ENCODE measurements at regions not wholly inside any gene's neighbourhood (a gene's known extent, or its start where the extent isn't known, plus 50 kb on each side); places are given as distances from the start of the nearest gene placed in this dataset.

DNA sequence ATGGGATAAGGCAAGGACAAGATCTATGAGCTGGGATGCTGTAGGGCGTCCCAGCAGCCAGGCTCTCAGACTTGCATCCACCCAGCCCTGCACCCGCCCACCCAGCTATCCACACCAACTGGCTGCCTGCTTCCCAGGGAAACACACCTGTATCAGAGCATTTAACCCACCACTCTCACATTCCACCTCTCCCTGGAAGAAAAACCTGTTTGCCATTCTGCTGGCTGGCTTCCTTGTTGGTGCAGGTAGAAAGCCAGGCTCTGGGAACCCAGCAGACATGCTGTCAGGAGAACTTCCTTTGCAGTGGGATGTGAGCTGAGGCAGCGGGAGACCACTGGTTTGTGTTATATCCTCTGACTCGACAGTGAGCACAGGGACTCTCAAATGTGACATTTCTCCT lies 67.0 kb downstream of the FAM241B start:
- Mint-ChIP-seq H3K4me1 (ENCODE audit: low read depth) (peaks cover 12% of the 10 kb centered on the region), H3K4me3 (no peak overlapping the region), H3K9me3 (no peaks in the 10 kb centered on the region), H3K36me3 (ENCODE audit: low read depth) (no peaks in the 10 kb centered on the region), H3K27ac (no peak overlapping the region), H3K27me3 (ENCODE audit: insufficient read depth) (peaks cover 43% of the 10 kb centered on the region)
- TF ChIP-seq, protein P1, sequence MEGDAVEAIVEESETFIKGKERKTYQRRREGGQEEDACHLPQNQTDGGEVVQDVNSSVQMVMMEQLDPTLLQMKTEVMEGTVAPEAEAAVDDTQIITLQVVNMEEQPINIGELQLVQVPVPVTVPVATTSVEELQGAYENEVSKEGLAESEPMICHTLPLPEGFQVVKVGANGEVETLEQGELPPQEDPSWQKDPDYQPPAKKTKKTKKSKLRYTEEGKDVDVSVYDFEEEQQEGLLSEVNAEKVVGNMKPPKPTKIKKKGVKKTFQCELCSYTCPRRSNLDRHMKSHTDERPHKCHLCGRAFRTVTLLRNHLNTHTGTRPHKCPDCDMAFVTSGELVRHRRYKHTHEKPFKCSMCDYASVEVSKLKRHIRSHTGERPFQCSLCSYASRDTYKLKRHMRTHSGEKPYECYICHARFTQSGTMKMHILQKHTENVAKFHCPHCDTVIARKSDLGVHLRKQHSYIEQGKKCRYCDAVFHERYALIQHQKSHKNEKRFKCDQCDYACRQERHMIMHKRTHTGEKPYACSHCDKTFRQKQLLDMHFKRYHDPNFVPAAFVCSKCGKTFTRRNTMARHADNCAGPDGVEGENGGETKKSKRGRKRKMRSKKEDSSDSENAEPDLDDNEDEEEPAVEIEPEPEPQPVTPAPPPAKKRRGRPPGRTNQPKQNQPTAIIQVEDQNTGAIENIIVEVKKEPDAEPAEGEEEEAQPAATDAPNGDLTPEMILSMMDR (IDR thresholded peaks at IDR 0.05), result no peak
- DNase-seq, result no peak

DNA sequence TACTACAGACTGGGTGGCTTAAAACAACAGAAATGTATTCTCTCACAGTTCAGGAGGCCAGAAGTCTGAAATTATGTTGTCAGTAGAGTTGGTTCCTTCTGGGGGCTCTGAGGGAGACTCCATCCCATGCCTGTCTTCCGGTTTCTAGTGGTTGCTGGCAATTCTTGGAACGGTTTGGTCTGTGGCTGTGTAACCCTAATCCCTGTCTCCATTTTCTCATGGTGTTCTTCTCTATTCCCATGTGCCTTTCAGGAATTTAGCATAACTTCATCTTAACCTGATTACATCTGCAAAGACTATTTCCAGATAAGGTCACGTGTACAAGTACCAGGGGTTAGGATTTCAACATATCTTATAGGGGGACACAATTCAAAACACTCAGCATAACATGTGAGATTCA lies 73.2 kb downstream of the FAM241B start:
- H3K9me3 Mint-ChIP-seq, result no peaks in the 10 kb centered on the region
- H3K27ac Mint-ChIP-seq, result peak overlapping the region; percentile 31; the same call in 1 of the 2 replicates
- H3K4me3 Mint-ChIP-seq, result no peak overlapping the region
- peaks cover 29% of the 10 kb centered on the region for H3K27me3 Mint-ChIP-seq (ENCODE audit: insufficient read depth)
- DNase-seq, result no peak
- H3K4me1 Mint-ChIP-seq (ENCODE audit: low read depth), result peaks cover 20% of the 10 kb centered on the region
- TF ChIP-seq, protein P1 (IDR thresholded peaks at IDR 0.05), result no peak
- no peaks in the 10 kb centered on the region for H3K36me3 Mint-ChIP-seq (ENCODE audit: low read depth)

DNA sequence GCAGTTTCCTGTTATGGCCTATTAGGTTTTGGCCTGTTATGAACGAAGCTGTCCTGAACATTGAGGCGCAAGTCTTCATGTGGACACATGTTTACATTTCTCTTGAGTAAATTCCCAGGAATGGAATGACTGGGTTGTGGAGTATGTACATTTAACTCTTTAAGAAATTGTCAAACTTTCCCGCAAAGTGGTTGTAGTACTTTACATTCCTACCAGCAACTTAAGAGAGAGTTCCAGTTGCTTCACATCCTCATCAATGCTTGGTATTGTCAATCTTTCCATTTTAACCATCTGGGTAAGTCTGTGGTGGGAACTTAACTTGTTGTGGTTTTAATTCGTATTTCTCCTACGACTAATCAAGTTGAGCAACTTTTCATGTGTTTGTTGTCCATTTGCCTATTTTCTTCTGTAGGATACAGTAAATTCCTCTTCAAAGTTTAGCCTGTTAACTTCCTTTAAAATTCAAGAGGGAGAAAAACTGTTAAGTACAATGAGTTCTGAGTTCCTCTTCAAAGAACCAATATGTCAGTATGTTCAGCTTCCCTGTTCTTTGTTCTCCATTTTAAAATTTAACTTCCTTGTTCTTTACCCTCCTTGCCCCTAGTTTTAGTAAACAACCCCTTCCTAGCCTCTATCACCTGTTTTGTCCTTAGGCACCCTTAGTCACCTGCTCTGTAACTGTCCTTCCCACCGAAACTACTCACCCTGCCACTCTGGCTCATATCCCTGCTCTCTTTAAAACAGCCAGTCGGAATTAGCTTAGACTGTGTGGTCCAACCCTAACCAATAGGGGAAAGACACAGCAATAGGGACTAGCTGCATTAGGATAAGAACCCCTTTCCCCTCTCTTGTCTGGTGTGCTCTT lies 74.0 kb downstream of the FAM241B start:
- Mint-ChIP-seq H3K36me3 (ENCODE audit: low read depth) (no peaks in the 10 kb centered on the region), H3K27me3 (ENCODE audit: insufficient read depth) (peaks cover 33% of the 10 kb centered on the region), H3K27ac (peak overlapping the region; percentile 31; the same call in 1 of the 2 replicates), H3K4me3 (no peak overlapping the region), H3K4me1 (ENCODE audit: low read depth) (peaks cover 20% of the 10 kb centered on the region), H3K9me3 (no peaks in the 10 kb centered on the region)
- DNase-seq, result peak; percentile 92
- TF ChIP-seq, protein P1 (IDR thresholded peaks at IDR 0.05), result no peak; the same call in 1 of the 2 replicates

DNA sequence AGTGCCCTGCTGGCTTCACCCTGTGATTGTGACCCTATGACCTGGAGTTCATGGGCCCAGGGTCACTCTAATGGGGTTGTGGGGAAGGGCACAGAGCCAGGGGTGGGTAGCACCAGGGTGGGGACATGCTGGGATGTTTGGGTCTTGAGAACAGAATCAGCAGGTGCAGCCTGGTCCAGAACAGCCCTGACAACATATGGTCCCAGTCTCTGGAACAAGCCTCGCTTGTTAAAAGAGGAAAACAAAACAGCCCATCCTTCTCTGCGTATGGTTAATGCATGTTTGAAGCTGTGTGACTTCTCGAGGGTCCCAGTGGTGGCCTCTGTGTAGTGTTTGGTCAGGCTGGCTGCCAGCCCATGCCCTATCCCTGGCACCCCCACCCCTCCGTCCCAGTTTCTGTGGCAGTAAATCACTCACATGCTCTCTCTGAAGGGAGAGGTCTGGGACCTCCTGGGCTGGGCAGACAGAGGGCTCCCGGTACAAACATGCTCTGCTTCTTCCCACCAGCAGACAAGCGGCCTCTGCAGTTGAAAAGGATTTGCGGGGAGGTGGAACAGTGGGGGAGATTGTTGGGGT lies 79.4 kb downstream of the FAM241B start:
- H3K27ac Mint-ChIP-seq, result no peak overlapping the region
- H3K27me3 Mint-ChIP-seq (ENCODE audit: insufficient read depth), result peaks cover 45% of the 10 kb centered on the region
- DNase-seq, result no peak
- TF ChIP-seq, protein P1 (IDR thresholded peaks at IDR 0.05), result no peak
- peaks cover 1% of the 10 kb centered on the region for H3K4me1 Mint-ChIP-seq (ENCODE audit: low read depth)
- H3K4me3 Mint-ChIP-seq, result no peak overlapping the region
- H3K36me3 Mint-ChIP-seq (ENCODE audit: low read depth), result no peaks in the 10 kb centered on the region
- no peaks in the 10 kb centered on the region for H3K9me3 Mint-ChIP-seq

DNA sequence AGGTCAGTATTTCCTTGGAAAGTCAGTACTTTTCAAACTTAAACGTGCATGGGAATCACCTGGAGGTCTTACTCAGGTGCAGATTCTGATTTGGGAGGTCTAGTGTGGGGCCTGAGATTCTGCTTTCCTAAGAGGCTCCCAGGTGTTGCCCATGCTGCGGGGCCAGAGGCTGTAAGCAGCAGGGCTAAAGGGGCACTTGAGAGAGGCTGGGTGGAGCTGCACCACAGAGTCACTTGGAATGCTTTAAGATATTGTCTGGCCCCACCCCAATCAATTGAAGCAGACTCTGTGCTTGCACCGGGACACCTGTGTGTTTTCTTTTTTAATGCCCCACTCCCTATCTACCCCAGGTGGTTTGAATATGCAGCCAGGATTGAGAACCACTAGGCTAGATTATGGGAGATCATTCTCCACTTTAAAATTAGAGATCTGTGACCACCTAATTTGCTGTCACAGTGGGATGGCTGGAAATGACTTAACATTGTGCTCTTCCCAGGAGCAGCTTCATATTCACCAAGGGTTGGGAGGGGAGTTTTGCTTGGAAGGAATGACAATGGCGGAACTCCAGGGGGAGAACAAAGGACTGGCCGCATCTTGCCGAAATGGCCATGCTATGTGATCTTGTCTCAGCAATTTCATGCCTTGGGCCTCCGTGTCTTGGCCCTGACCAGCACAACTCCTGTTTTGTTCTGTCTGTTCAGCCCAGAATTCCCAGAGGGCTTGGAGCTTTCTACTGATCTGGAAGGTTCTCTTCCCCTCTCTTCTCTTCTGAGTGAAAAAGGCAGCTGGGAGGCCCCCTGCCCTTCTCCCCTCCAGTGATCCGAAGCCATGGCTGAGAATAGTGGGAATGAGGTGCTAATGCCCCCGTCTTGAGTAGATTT lies 80.2 kb downstream of the FAM241B start:
- TF ChIP-seq, protein P1 (IDR thresholded peaks at IDR 0.05), result no peak
- H3K27ac Mint-ChIP-seq, result no peak overlapping the region
- no peaks in the 10 kb centered on the region for H3K36me3 Mint-ChIP-seq (ENCODE audit: low read depth)
- H3K9me3 Mint-ChIP-seq, result no peaks in the 10 kb centered on the region
- H3K27me3 Mint-ChIP-seq (ENCODE audit: insufficient read depth), result peaks cover 51% of the 10 kb centered on the region
- peaks cover under 1% of the 10 kb centered on the region for H3K4me1 Mint-ChIP-seq (ENCODE audit: low read depth)
- no peak for DNase-seq
- H3K4me3 Mint-ChIP-seq, result no peak overlapping the region

All from HFFc6 (cell line).